Activated CD8-positive, alpha-beta memory T cell treated with anti-CD3 and anti-CD28 coated beads for 1 hour (primary cell): ENCODE measurements at regions not wholly inside any gene's neighbourhood (a gene's known extent, or its start where the extent isn't known, plus 50 kb on each side); places are given as distances from the start of the nearest gene placed in this dataset.
"Not testable (repeated sequence)": the region's sequence is repeated elsewhere in the genome, so short reads cannot be mapped to it uniquely, and the experiment has no call there.

Experiments
- DNase-seq, 2 donors: peaks; one replicate each; pipeline ENCODE4 v3.0.0-alpha.2; 2020; ENCODE audit warnings: low read depth in 1 of 2; ENCODE audit errors: extremely low read depth in 1 of 2

DNA sequence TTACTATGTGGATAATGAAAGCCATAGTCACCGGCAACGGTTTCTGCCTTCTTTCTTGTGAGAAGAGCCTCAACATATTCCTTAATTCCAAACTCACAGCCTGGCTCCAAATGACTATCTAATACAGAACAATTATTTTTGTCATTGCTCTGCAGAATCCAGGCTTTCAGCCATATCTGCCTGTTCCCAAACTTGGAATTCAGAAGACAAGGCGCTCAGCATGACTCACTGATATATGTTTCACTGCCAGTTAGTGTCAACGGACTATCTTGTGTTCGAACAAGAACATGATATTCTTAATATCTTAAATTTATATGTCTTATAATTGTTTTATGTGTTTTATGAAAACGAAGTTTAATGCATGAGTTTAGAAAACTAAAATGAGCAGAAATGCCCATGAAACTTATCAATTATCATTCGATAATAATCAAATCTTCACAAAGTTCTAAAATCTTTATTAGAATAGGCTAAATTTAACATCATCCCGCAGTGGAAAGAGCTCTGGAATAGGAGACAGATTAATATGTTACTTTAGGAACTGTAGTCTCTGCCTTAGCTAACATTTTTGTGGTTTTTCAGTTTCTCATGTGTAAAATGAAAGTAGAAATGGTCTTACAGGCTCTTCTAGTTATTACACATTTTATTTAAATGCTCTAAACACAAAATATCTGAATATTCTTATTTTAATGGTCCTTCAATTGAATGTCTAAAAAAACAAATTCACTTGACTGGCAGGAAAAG is 669.3 kb upstream of the GJE1 start:
- no peak for DNase-seq

DNA sequence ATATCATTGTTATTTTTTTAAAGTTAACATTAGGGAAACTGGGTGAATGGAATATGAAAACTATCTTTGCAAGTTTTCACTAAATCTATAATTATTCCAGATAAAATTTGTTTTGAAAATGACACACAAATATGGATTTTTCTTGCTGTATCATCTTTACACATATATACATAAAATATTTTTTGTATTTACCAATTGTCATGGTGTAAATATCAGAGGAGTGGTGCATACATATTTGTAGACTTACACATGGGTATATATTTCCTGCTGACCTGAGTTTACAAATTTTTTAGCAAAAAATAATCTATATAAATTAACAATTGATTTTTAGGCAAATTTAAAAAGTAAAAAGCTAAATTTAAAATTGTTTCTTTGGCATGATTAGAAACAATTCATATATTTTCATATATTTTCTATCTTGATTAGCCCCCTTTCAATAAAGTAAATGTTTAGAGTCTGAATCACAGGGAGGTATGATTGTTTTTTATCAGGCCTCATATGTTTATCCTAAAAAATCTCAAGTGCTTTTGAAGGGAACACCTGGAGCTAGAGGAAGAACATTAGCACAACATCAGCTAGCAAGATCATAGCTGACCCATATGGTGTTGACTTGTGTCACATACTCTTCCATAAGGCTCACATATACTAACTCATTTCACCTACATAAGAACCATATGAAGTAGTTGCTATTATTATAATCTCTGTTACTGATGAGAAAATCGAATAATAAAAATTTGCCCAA is 671.8 kb upstream of the GJE1 start:
- no peak for DNase-seq

DNA sequence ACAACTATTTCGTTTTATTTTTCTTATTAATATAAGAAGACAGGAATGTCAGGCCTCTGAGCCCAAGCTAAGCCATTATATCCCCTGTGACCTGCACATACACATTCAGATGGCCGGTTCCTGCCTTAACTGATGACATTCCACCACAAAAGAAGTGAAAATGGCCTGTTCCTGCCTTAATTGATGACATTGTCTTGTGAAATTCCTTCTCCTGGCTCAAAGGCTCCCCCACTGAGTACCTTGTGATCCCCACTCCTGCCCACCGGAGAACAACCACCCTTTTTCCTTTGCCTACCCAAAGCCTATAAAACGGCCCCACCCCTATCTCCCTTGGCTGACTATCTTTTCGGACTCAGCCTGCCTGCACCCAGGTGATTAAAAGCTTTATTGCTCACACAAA is 672.5 kb upstream of the GJE1 start:
- DNase-seq = not testable (repeated sequence)

DNA sequence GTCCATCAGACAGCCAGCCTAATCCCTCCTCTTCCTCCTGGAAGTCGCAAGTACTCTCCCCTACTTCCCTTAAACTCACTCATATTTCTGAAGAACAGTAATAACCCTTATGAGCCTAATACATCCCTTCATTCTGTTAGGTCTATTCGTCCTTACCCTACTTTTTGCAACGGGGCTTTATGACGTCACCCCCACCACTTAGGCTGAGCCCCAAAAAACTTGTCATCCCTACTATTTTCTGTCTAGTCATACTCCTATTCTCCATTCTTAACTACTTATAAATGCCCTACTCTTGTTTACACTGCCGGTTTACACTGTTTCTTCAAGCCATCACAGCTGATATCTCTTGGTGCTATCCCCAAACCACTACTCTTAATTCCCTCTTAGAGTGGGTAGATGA is 674.7 kb upstream of the GJE1 start:
- DNase-seq = not testable (repeated sequence)

DNA sequence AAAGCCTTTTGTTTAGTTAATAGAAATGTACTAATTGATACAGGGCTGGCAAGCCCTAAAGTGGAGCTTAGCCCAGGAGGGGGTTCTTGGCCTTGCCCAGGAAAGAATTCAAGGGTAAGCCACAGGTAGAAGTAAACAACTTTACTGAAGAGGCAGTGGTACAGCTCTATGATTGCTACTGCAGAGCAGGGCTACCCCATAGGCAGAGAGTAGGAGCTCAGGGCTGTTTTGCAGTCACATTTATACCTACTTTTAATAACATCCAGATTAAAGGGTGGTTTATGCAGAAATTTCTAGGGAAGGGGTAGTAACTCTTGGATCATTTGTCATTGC is 680.4 kb upstream of the GJE1 start:
- DNase-seq = no peak

DNA sequence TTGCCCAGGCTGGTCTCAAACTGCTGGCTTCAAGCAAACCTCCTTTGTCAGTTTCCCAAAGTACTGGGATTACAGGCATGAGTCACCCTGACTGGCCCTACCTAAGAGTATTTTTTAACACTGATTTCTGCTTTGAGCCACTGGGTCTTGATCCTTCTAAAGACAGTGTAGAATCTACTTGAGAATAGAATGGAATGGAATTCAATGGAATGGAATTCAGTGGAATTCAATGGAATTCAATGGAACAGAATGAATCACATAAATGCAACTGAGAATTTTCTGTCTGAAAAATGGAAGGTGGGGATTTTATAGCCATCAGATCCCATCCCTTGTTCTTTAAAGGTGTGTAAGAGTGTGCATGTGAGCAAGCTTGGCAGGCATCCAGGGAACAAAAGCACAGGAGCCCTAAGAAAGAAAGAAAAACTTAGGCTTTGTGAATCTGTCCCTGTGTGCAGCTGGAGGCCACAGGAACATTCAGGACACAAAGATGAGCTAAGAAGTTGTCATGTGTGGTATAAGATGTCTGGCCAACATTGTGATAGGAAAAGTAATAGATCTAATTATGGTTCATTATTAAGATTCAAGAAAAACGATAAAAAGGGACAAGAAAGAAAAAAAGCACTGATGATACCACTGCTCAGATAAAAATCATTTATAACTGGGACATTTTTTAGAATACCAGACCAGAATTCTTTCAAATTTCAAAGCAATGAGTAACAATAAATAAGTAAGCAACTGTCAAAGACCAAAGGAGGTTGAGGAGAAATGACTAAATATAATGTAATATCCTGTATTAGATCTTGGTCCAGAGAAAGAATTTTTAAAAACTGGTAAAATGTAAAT is 681.0 kb upstream of the GJE1 start:
- no peak for DNase-seq

DNA sequence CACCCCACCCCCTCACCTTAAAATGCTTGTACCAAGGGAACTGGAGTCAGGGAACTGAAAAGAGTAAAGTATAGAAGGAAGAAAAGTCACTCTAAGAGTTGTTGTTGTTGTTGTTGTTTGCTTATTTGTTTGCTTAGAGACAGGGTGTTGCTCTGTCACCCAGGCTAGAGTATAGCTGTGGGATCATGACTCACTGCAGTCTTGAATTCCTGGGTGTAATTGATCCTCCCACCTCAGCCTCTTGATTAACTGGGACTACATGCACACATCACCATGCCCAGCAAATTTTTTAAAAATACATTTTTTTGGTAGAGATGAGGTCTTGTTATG is 681.6 kb upstream of the GJE1 start:
- DNase-seq = no peak

DNA sequence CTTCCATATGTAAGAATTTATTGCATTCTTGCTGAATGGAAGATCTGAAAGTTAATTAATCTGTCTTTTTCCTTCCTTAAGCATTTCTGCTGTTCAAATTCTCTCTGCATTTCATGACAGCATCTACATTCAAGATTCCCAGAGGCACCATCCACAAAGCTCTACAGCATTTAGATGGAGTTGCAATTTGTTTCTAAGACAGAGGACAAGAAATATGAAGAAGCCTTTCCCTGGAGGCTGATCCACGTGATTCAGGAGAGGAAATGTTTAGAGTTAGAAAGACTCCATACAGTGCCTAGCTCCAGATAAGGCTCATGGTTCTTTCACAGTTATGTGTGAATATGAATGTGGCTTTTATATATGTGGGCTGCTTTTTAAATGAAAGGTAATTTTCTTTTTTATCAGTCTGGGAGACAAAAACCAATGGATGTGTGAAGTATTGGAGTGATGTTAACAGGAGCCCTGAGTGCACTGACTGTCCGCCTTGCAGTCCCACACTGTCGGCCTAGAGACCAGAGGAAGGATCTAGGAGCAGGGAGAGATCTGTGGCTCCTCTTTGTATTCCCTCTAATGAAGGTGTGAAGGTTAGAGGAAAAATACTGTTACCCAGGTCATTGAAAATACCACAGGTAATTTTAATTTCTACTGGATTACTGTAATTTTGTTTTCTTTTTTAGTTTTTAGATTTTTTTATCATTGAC is 686.6 kb upstream of the GJE1 start:
- DNase-seq = no peak

DNA sequence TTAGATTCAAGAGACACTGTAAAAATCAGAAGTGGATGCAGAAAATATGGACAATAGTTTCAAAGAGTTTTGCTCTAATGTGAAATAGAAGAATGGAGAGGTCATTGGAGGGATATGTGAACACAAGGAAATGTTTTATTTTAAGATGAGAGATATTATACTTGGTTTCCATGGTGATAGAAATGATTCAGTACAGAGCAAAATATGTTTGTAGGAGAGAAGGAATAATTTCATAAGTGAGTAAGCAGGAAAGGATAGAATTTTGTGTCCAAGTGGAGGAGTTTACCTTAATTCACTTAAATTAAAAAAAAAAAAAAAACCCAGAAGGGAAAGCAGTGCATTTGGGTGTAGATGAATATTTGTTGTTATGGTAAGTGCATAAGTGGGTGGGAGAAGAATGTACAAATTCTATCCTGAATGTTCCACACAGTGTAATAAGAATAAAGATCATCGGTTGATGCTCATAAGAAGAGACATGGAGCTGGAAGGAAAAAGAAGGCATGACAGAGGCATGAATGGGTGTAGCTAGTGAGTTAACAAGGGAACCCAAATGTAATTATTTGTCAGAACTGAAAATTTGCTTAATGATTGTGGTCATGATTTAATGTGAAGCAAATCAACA is 688.9 kb upstream of the GJE1 start:
- DNase-seq = no peak

DNA sequence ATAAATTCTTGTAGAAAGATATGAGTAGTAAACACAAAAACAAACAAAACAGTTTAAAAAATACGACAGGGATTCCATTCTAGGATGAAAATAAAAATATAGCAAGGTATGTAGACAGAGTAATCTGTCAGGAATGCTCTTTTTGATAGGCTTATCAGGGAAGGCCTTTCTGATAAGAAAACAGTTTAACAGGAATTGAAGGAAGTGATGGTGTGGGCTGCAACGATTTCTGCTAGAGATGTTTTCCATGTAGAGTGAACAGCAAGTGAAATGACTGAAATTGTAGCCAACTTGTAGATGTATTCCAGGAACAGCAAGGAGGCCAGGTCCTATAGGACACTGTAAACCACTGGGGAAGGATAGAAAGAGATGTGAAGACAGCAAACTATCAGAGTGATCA is 689.7 kb upstream of the GJE1 start:
- no peak for DNase-seq

DNA sequence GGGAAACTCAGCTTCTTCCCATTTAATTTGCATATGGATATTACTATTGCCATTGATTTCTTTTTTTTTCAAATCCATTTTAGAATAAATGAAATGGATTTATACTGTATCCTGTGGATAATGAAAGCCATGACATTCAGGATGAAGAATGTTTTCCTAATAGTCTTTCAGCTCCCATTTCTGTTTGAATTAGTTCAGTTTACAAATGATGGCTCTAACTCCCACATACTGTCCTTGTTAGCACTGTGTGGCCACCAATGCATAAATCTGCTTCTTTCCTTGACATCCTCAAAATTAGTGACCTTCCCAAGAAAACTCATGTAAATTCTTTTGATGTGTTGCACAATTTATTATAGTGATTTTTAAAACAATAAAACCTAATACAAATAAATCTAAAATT is 693.2 kb upstream of the GJE1 start:
- DNase-seq = no peak

DNA sequence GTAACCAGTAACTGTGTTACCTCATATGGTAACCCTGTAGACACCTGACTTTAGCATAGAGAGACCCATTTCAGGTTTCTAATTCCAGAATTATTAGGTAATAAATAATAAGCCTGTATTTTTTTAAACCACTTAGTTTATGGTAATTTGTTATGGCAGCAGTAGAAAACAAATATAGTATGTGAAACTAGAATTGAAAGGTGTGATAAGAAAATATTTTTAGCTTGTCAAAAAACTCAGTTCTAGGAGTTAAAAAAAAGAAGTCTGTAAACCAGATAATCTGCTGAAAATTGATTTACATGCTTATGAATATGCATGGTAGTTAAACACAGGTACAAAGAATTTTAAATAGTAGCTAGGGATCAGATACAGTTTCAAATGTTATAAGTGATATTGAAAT is 695.0 kb upstream of the GJE1 start:
- DNase-seq = no peak

DNA sequence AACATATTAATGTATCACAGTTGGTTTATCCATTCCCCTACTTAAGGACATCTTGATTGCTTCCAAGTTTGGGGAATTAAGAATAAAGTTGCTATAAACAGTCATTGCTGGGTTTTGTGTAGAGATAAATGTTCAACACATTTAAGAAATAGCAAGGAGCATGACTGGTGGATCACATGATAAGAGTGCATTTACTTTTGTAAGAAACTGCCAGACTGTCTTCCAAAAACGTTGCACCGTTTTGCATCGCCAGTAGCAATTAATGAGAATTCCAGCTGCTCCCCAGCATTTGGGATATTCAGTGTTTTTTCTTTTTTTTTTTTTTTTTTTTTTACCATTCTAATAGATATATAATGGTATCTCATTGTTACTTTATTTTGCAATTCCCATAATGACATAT is 695.7 kb upstream of the GJE1 start:
- DNase-seq = no peak

DNA sequence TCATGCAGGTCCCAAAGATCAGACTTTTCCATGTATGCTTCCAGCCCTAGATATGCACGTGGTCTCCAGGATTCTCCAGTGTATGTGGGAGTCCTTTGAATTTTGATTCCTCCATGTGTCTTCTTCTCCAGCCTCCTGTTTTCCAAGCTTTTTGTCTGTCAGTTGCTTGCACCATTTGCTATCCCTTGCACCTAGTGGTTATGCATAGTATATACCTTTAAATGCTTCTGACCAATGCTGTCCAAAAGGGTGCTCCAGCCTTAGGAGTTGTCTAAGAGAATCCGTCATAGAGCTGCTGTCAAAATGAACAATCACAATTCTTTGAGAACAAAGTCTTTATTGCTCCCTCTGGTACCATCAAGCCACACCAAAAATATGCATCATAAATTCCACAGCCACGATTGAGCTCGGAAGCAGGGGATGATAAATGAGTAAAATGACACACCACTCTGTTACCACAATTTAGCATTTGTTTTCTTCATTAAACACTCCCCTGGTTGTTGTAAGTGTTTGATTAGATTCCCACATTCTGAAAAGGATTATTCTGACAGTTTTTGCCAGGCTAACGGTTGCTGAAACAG is 706.2 kb upstream of the GJE1 start:
- no peak for DNase-seq

DNA sequence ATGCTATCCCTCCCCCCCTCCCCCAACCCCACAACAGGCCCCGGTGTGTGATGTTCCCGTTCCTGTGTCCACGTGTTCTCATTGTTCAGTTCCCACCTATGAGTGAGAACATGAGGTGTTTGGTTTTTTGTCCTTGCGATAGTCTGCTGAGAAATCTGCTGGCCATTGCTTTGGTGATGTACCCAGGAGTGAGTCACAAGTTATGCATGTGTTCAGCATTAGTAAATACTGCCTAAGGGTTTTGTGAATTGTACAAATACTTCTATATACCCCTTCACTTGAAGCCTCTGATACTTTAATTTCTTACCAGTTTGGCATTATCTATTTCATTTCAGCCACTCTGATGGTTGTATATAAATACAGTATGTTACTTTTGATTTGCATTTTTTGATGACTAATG is 711.3 kb upstream of the GJE1 start:
- no peak for DNase-seq

DNA sequence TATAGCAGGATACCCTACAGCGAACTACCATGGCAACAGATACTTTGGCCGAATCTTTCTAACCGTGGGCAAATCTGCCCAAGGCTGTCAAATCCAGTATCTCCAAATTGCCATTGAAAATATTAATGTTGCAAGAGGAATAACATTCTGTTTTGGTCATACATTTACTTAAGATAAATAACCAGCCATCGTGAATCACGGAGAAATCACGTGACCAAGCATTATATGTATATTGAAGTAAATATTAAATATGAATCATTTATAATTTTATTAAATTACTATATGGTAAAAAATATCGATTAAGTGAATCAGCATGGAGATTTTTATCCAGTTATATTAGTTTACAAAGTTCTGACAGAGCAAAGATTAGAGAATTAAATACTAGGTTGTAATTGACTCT is 714.6 kb upstream of the GJE1 start:
- DNase-seq = no peak

DNA sequence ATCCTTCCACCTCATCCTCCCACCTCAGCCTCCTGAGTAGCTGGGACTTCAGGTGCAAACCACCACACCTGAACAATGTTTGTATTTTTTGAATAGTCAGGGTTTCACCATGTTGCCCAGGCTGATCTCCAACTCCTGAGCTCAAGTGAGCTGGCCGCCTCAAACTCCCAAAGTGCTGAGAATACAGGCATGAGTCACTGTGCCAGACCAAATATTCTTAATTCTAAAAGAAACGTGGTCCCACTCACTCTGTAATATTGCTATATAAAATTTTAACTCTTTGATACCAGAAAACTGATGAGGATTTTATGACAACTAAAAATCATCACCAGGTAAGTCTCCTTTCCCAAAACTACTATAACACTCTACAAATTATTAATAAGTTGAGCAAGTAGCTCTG is 716.8 kb upstream of the GJE1 start:
- no peak for DNase-seq

DNA sequence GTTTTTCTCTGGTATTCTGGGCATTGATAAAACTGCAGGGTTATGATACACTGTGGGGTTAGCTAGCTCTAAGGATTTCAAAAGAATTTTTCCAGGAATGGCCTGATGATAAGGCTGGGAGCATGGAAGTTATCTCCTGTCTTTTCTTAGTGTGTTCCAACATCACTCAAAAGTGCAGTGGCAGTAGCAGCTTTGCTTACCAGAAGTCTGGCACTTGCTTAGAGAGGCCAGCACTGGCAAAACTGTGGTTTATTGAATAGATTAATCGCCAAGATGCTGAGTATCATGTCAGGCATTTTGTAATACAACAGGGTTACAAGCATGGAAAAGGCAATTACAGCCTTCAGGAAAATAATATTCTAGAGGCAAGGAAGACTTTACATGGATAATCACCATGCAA is 719.5 kb upstream of the GJE1 start:
- DNase-seq = no peak

DNA sequence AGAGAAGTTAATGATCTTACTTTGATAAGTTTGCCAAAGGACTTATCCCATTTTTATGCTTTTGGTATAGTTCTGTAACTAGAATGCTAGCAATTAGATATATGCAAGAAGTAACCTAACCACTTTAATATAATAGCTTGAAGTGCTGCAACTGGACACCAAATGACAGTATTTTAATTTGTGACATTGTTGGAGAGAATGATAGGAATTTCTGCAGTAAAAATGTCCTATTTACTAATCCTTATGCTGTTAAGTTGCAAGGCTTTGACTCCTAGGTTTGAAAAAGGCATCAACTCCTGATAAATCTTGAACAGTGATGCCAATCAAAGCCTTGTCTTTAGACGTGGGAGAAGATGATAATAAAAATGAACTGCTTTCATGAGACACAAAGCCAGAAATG is 726.0 kb upstream of the GJE1 start:
- DNase-seq = no peak

DNA sequence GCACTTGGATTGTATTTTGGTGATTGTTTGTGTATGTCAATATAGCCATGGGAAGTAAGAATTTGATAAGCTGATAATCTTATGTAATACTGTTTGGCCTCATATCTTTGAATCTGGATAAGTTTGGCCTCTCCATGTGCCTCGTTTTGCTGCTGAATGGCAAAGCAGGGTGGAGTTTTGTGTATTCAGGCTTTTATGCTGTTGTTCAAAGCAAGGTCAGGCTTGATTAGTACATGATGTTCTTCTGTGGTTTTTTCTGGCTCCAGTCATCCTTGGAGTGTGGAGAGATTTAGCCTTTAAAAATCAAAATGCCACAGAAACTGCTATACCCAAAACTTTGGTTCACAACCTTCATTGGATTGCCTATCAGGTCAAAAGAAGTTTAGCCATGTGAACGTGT is 728.9 kb upstream of the GJE1 start:
- no peak for DNase-seq

DNA sequence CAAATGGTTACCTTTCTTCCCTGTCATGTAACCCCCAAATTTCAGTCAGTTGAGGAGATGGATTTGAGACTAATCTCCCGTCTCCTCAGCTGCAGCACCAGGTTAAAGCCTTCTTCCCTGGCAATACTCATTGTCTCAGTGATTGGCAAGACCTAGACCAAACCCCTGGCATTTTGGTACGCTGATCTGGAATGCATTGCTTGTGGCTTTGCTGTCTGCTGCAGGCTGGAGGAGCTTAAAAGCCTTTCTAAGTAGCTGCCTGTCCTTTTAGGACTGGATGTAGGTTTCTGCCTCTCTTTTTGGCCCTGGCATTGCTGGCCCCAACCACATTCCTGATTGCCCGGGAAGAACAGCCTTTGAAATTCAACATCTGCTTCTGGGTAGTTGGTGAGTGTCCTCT is 729.6 kb upstream of the GJE1 start:
- no peak for DNase-seq
